ENCODE measurements at regions not wholly inside any gene's neighbourhood (a gene's known extent, or its start where the extent isn't known, plus 50 kb on each side); places are given as distances from the start of the nearest gene placed in this dataset.

- 19 to 24% methylated on average over 4 of the region's 4 CpGs for WGBS, 2 donors
- Histone ChIP-seq H3K36me3 (no peaks in the 10 kb centered on the region), H3K27me3 (no peaks in the 10 kb centered on the region), H3K27ac (peak overlapping the region in 1 of 10 donors; percentile 35), H3K4me1 (peaks cover 0 to 11% (median 2%) of the 10 kb centered on the region in 9 donors), H3K4me3 (no peak overlapping the region), H3K9me3 (peaks cover 0 to 3% (median 0%) of the 10 kb centered on the region in 11 donors)
- no peak for DNase-seq
- ATAC-seq: peak in 2 of 8 donors; percentile 36 to 38
- TF ChIP-seq, protein P1, sequence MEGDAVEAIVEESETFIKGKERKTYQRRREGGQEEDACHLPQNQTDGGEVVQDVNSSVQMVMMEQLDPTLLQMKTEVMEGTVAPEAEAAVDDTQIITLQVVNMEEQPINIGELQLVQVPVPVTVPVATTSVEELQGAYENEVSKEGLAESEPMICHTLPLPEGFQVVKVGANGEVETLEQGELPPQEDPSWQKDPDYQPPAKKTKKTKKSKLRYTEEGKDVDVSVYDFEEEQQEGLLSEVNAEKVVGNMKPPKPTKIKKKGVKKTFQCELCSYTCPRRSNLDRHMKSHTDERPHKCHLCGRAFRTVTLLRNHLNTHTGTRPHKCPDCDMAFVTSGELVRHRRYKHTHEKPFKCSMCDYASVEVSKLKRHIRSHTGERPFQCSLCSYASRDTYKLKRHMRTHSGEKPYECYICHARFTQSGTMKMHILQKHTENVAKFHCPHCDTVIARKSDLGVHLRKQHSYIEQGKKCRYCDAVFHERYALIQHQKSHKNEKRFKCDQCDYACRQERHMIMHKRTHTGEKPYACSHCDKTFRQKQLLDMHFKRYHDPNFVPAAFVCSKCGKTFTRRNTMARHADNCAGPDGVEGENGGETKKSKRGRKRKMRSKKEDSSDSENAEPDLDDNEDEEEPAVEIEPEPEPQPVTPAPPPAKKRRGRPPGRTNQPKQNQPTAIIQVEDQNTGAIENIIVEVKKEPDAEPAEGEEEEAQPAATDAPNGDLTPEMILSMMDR (IDR thresholded peaks at IDR 0.05): no peak
- intact Hi-C loops (cut with DNase I): no loop called here
Measured at GRCh38 chr2:33891616-33892015, 292.5 kb upstream of the FAM98A start.

GRCh38 chr2:33890686-33891085 is 291.6 kb upstream of the FAM98A start:
- 95 to 97% methylated on average over 6 of the region's 6 CpGs for WGBS, 2 donors
- TF ChIP-seq, protein P1 (IDR thresholded peaks at IDR 0.05): no peak
- no peak for ATAC-seq
- intact Hi-C loops (cut with DNase I): no loop called here
- H3K36me3 ChIP-seq: no peaks in the 10 kb centered on the region
- no peak overlapping the region for H3K4me3 ChIP-seq
- H3K27ac ChIP-seq: no peak overlapping the region
- H3K4me1 ChIP-seq: peaks cover 0 to 11% (median 2%) of the 10 kb centered on the region in 9 donors
- no peaks in the 10 kb centered on the region for H3K27me3 ChIP-seq
- DNase-seq: no peak
- H3K9me3 ChIP-seq: peaks cover 0 to 3% (median 0%) of the 10 kb centered on the region in 11 donors

GRCh38 chr2:33877348-33878016 is 278.4 kb upstream of the FAM98A start:
- WGBS, 2 donors: 20 to 31% methylated on average over 6 of the region's 6 CpGs
- peak overlapping the region in 7 of 10 donors; percentile 7 to 52 (median 38) for H3K27ac ChIP-seq
- intact Hi-C loops (cut with DNase I): no loop called here

DNA sequence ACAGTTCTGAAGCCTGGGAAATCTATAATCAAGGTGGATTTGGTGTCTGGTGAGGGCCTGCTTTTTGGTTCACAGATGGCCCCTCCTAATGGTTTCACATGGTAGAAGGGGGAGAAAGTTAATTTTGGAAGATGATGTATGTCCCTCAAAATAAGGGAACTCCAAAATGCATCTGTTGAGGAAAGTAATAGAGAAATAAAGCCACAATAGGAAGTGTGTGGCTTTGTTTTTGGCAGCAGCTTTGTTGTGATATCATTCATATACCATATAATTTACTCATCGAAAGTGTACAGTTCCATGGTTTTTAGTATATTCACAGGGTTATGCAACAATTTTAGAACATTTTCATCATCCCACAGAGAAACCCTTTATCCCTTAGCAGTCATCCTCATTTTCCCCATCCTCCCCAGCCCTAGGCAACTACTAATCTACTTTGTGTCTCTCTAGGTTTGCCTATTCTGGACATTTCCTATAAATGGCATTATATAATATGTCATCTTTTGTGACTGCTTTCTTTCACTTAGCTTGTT is 274.0 kb upstream of the FAM98A start:
- no peak overlapping the region for H3K27ac ChIP-seq
- no peaks in the 10 kb centered on the region for H3K36me3 ChIP-seq
- ATAC-seq (no peak), DNase-seq (no peak)
- H3K27me3 ChIP-seq: no peaks in the 10 kb centered on the region
- H3K4me1 ChIP-seq: peaks cover 0 to 15% (median 7%) of the 10 kb centered on the region in 9 donors
- 89 to 92% methylated on average over 1 of the region's 1 CpG for WGBS, 2 donors
- intact Hi-C loops (cut with DNase I): no loop called here
- H3K9me3 ChIP-seq: peaks cover 0 to 39% (median 10%) of the 10 kb centered on the region in 11 donors
- TF ChIP-seq, protein P1 (IDR thresholded peaks at IDR 0.05): no peak
- H3K4me3 ChIP-seq: no peak overlapping the region

More at GRCh38 chr2:33877348-33878016, 278.4 kb upstream of the FAM98A start:
- no peak for DNase-seq
- Histone ChIP-seq H3K36me3 (no peaks in the 10 kb centered on the region), H3K27me3 (no peaks in the 10 kb centered on the region), H3K9me3 (peaks cover 0 to 25% (median 0%) of the 10 kb centered on the region in 11 donors), H3K4me1 (peaks cover 0 to 17% (median 7%) of the 10 kb centered on the region in 9 donors), H3K4me3 (no peak overlapping the region)
- ATAC-seq: peak in 6 of 8 donors; percentile 58 to 88 (median 76)
- TF ChIP-seq, protein P1 (IDR thresholded peaks at IDR 0.05): no peak

Data from heart right ventricle (tissue), 16 donors.